HepG2 (cell line): ENCODE measurements at regions not wholly inside any gene's neighbourhood (a gene's known extent, or its start where the extent isn't known, plus 50 kb on each side); places are given as distances from the start of the nearest gene placed in this dataset.

Experiments used
- ATAC-seq: fragments of 200-7000 bp; cut with Tn5 transposase; 3 replicates; pipeline ENCODE4 v1.9.1; 2020; ENCODE audit warnings: mild to moderate bottlenecking, moderate library complexity
- BruUV-seq: library from RNA; stranded (reverse); fragments of 400-500 nt; replicated peaks from 2 replicates; lab custom pipeline; 2021; lab: Mats Ljungman, UMichigan
- CTCF ChIA-PET: fragments of 300-600 bp; formaldehyde crosslinking; extraction: SDS; loops from one replicate; lab custom pipeline; 2021; ENCODE audit warnings: low total read pairs, inconsistent platforms, low intra/inter-chr PET ratio; lab: Yijun Ruan, JAX
- POLR2A ChIA-PET: fragments of 350-600 bp; sonication (Branson Sonifier 250); formaldehyde crosslinking; loops from one replicate; lab custom pipeline; 2020; ENCODE audit warnings: antibody characterized with exemption, inconsistent platforms; lab: Yijun Ruan, JAX
- DNase-seq: peaks from one replicate; pipeline ENCODE4 v3.0.0-alpha.2; 2015; ENCODE audit warnings: low spot score
- FAIRE-seq: peaks from 3 replicates; lab custom pipeline; 2011; peaks lifted over from hg19 to GRCh38; lab: Jason Lieb, UNC
- H2AFZ ChIP-seq: one replicate; pipeline ENCODE4 v1.6.1; 2011; ENCODE audit warnings: low read length, inconsistent platforms
- H3K27ac ChIP-seq: fragments of 300-600 bp; 3 replicates; pipeline ENCODE4 v1.8.0; 2011; ENCODE audit warnings: mixed run types, mild to moderate bottlenecking, mixed read lengths, low read length, inconsistent platforms; ENCODE audit not compliant: insufficient read depth; ENCODE audit errors: extremely low read length
- H3K27me3 ChIP-seq, 2 experiments: fragments of 200-600 bp in 1 of 2; 2 replicates in 1 of 2; 3 replicates in 1 of 2; pipeline versions ENCODE4 v1.6.0 to v1.8.0; 2011; ENCODE audit warnings: low read length in 2 of 2, mild to moderate bottlenecking in 2 of 2, moderate library complexity in 2 of 2, inconsistent platforms in 1 of 2; ENCODE audit not compliant: insufficient read depth in 2 of 2, control insufficient read depth in 1 of 2
- H3K36me3 ChIP-seq, 2 experiments: fragments of 200-600 bp in 1 of 2; replicated peaks in 1 of 2; 2 replicates in 1 of 2; 3 replicates in 1 of 2; pipeline versions ENCODE4 v1.5.1 to v1.8.0; 2011; ENCODE audit warnings: low read length in 2 of 2, inconsistent platforms in 1 of 2; ENCODE audit not compliant: insufficient read depth in 2 of 2, control insufficient read depth in 1 of 2
- H3K4me1 ChIP-seq: 2 replicates; pipeline ENCODE4 v1.5.1; 2012; ENCODE audit warnings: low read length, inconsistent platforms; ENCODE audit not compliant: insufficient read depth
- H3K4me2 ChIP-seq: 2 replicates; pipeline ENCODE4 v1.6.0; 2011; ENCODE audit warnings: low read depth, low read length, inconsistent platforms
- H3K4me3 ChIP-seq, 3 experiments: fragments of 200-600 bp in 1 of 3; sonication (generic), shearing (Covaris generic) in 1 of 3; replicated peaks in 1 of 3; 2 replicates each; pipeline ENCODE4 v1.5.1; 2011 to 2016; ENCODE audit warnings: low read length in 3 of 3, inconsistent platforms in 2 of 3, low read depth in 2 of 3, mild to moderate bottlenecking in 2 of 3, control low read depth in 1 of 3, mixed read lengths in 1 of 3; ENCODE audit not compliant: insufficient read depth in 1 of 3
- H3K79me2 ChIP-seq: one replicate; pipeline ENCODE4 v1.6.1; 2011; ENCODE audit warnings: low read length, inconsistent platforms; ENCODE audit not compliant: insufficient read depth
- H3K9ac ChIP-seq: 2 replicates; pipeline ENCODE4 v1.6.0; 2011; ENCODE audit warnings: mild to moderate bottlenecking, low read depth, low read length, inconsistent platforms; ENCODE audit not compliant: insufficient read depth
- H3K9me3 ChIP-seq: 2 replicates; pipeline ENCODE4 v1.5.1; 2012; ENCODE audit warnings: mild to moderate bottlenecking, low read length
- H4K20me1 ChIP-seq: 2 replicates; pipeline ENCODE4 v1.6.0; 2011; ENCODE audit warnings: inconsistent platforms, mild to moderate bottlenecking, low read length, moderate library complexity; ENCODE audit not compliant: insufficient read depth
- DR1 ChIP-seq: sonication (generic); formaldehyde crosslinking; IDR thresholded peaks from 2 replicates; pipeline ENCODE4 v1.8.0; 2021; ENCODE audit warnings: mild to moderate bottlenecking, missing genetic modification reagents, inconsistent platforms
- PAX8 ChIP-seq: sonication (generic); formaldehyde crosslinking; IDR thresholded peaks from 2 replicates; pipeline ENCODE4 v1.8.0; 2022; ENCODE audit warnings: mild to moderate bottlenecking, missing genetic modification reagents, borderline replicate concordance
- TSC22D2 ChIP-seq: sonication (generic); formaldehyde crosslinking; IDR thresholded peaks from 2 replicates; pipeline ENCODE4 v1.5.1; 2020; ENCODE audit warnings: missing genetic modification reagents, mild to moderate bottlenecking, borderline replicate concordance
- ZC3H13 ChIP-seq: sonication (generic); formaldehyde crosslinking; IDR thresholded peaks from 2 replicates; pipeline ENCODE4 v1.8.1; 2023; ENCODE audit warnings: mild to moderate bottlenecking, missing genetic modification reagents, moderate library complexity
- ZNF432 ChIP-seq: sonication (generic); formaldehyde crosslinking; IDR thresholded peaks from 2 replicates; pipeline ENCODE4 v1.5.0; 2020; ENCODE audit warnings: missing genetic modification reagents, mild to moderate bottlenecking, borderline replicate concordance
- WGBS: methylation state at CpG from one replicate; pipeline ENCODE4 v1.1.6; 2017; ENCODE audit warnings: low lambda C conversion rate; 5-methylcytosine and 5-hydroxymethylcytosine counted together
- in situ Hi-C: cut with HindIII; loops from 2 replicates; pipeline ENCODE4 v1.10.0; 2017; ENCODE audit warnings: low pct_unique_long_range_greater_than_20kb; ENCODE audit not compliant: extremely low pct_ligation_motif_present
- intact Hi-C: fragments of 100-400 bp; cut with micrococcal nuclease; formaldehyde crosslinking; loops from one replicate; pipeline ENCODE4 v1.10.0; 2022; ENCODE audit not compliant: unreplicated experiment
- TF ChIP-seq, protein P1 (sequence below): sonication (generic); formaldehyde crosslinking; IDR thresholded peaks from 2 replicates; pipeline ENCODE4 v1.8.0; 2022; ENCODE audit warnings: mild to moderate bottlenecking, missing genetic modification reagents
- TF ChIP-seq, protein P2 (sequence below): sonication (generic); formaldehyde crosslinking; IDR thresholded peaks from 2 replicates; pipeline ENCODE4 v1.4.0; 2020; ENCODE audit warnings: mild to moderate bottlenecking, missing genetic modification reagents, borderline replicate concordance
- TF ChIP-seq, protein P3 (sequence below): sonication (generic); formaldehyde crosslinking; IDR thresholded peaks from 2 replicates; pipeline ENCODE4 v1.5.0; 2020; ENCODE audit warnings: missing genetic modification reagents

DNA sequence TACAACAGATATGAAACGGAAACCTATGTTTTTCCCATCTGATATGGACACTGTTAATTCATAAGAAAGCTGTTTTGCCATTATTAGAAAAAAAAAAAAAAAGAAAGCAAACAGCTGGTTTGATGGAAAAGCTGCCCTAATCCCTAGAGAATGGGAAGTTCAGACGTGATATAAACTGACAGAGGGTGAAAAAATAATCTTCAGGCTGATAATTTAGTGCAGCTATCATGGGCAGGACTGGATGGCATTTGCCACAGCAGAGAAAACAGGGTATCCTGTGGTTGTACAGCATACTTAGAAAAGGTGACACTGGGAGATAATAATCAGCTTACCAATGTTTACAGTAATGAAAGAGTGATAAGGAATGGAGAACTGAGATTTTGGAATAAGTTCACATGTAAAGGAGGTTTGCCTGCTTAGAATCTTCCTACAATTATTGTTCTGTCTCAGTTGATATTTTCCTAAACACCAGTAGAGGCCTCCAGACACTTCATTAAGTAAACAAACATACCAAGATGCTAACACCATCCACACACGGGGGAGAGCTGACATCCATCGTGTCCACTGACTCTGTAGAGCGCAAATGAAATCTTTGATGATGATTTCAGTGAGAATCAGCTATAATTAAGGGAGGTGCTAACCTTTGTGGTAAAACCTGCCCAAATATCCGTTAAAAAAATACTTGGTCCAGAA lies 211.6 kb upstream of the MMADHC start:
- POLR2A ChIA-PET, result no interaction called here

More for the DNA sequence above, 211.6 kb upstream of the MMADHC start:
- no peaks in the 10 kb centered on the region for H3K4me1 ChIP-seq
- H3K9me3 ChIP-seq, result no peaks in the 10 kb centered on the region
- H3K36me3 ChIP-seq, result no peaks in the 10 kb centered on the region
- intact Hi-C loops, result no loop called here
- H2AFZ ChIP-seq, result no peak overlapping the region
- WGBS, result 8% methylated on average over 6 of the region's 6 CpGs
- H3K9ac ChIP-seq, result no peak overlapping the region
- BruUV-seq, result no TSS peak
- no peak for ATAC-seq
- no peaks in the 10 kb centered on the region for H3K27me3 ChIP-seq
- CTCF ChIA-PET, result no interaction called here
- H4K20me1 ChIP-seq, result no peaks in the 10 kb centered on the region
- H3K4me2 ChIP-seq, result no peak overlapping the region
- no peak overlapping the region for H3K27ac ChIP-seq
- no peak overlapping the region for H3K4me3 ChIP-seq
- no peak for FAIRE-seq
- H3K79me2 ChIP-seq, result no peaks in the 10 kb centered on the region
- TF ChIP-seq ZNF432 (no peak), DR1 (CRISPR knock-in tag) (no peak), TSC22D2 (CRISPR knock-in tag) (no peak), ZC3H13 (no peak), PAX8 (CRISPR knock-in tag) (no peak)
- TF ChIP-seq, protein P1, sequence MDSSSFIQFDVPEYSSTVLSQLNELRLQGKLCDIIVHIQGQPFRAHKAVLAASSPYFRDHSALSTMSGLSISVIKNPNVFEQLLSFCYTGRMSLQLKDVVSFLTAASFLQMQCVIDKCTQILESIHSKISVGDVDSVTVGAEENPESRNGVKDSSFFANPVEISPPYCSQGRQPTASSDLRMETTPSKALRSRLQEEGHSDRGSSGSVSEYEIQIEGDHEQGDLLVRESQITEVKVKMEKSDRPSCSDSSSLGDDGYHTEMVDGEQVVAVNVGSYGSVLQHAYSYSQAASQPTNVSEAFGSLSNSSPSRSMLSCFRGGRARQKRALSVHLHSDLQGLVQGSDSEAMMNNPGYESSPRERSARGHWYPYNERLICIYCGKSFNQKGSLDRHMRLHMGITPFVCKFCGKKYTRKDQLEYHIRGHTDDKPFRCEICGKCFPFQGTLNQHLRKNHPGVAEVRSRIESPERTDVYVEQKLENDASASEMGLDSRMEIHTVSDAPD, result no peak
- TF ChIP-seq, protein P2, sequence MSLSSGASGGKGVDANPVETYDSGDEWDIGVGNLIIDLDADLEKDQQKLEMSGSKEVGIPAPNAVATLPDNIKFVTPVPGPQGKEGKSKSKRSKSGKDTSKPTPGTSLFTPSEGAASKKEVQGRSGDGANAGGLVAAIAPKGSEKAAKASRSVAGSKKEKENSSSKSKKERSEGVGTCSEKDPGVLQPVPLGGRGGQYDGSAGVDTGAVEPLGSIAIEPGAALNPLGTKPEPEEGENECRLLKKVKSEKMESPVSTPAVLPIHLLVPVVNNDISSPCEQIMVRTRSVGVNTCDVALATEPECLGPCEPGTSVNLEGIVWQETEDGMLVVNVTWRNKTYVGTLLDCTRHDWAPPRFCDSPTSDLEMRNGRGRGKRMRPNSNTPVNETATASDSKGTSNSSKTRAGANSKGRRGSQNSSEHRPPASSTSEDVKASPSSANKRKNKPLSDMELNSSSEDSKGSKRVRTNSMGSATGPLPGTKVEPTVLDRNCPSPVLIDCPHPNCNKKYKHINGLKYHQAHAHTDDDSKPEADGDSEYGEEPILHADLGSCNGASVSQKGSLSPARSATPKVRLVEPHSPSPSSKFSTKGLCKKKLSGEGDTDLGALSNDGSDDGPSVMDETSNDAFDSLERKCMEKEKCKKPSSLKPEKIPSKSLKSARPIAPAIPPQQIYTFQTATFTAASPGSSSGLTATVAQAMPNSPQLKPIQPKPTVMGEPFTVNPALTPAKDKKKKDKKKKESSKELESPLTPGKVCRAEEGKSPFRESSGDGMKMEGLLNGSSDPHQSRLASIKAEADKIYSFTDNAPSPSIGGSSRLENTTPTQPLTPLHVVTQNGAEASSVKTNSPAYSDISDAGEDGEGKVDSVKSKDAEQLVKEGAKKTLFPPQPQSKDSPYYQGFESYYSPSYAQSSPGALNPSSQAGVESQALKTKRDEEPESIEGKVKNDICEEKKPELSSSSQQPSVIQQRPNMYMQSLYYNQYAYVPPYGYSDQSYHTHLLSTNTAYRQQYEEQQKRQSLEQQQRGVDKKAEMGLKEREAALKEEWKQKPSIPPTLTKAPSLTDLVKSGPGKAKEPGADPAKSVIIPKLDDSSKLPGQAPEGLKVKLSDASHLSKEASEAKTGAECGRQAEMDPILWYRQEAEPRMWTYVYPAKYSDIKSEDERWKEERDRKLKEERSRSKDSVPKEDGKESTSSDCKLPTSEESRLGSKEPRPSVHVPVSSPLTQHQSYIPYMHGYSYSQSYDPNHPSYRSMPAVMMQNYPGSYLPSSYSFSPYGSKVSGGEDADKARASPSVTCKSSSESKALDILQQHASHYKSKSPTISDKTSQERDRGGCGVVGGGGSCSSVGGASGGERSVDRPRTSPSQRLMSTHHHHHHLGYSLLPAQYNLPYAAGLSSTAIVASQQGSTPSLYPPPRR, result no peak
- TF ChIP-seq, protein P3, sequence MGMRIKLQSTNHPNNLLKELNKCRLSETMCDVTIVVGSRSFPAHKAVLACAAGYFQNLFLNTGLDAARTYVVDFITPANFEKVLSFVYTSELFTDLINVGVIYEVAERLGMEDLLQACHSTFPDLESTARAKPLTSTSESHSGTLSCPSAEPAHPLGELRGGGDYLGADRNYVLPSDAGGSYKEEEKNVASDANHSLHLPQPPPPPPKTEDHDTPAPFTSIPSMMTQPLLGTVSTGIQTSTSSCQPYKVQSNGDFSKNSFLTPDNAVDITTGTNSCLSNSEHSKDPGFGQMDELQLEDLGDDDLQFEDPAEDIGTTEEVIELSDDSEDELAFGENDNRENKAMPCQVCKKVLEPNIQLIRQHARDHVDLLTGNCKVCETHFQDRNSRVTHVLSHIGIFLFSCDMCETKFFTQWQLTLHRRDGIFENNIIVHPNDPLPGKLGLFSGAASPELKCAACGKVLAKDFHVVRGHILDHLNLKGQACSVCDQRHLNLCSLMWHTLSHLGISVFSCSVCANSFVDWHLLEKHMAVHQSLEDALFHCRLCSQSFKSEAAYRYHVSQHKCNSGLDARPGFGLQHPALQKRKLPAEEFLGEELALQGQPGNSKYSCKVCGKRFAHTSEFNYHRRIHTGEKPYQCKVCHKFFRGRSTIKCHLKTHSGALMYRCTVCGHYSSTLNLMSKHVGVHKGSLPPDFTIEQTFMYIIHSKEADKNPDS (CRISPR knock-in tag), result no peak
- no peak for DNase-seq
- in situ Hi-C loops, result no loop called here
